ENCODE measurements at regions not wholly inside any gene's neighbourhood (a gene's known extent, or its start where the extent isn't known, plus 50 kb on each side); places are given as distances from the start of the nearest gene placed in this dataset.

GRCh38 chr7:47710201-47710935 lies 128.5 kb upstream of the TNS3 start:
- Histone ChIP-seq H3K9me3 (ENCODE audit: insufficient read depth, low read length) (peaks cover 3% of the 10 kb centered on the region; the same call in 1 of the 2 replicates), H3K36me3 (replicated peaks; ENCODE audit: low read depth, low read length) (no peaks in the 10 kb centered on the region), H3K79me2 (ENCODE audit: low read length) (no peaks in the 10 kb centered on the region), H4K20me1 (ENCODE audit: insufficient read depth, low read length) (no peaks in the 10 kb centered on the region), H2AFZ (ENCODE audit: low read depth, low read length) (no peak overlapping the region), H3K9ac (ENCODE audit: low read length) (no peak overlapping the region), H3K4me2 (ENCODE audit: low read length) (no peak overlapping the region), H3K27me3 (ENCODE audit: low read depth, low read length) (no peaks in the 10 kb centered on the region), H3K4me3 (ENCODE audit: low read length) (no peak overlapping the region), H3K4me1 (ENCODE audit: low read length) (peaks cover 10% of the 10 kb centered on the region), H3K27ac (ENCODE audit: low read length) (no peak overlapping the region)
- TF ChIP-seq EZH2phosphoT487 (IDR thresholded peaks at IDR 0.05; ENCODE audit: low read depth) (no peak), CTCF (IDR thresholded peaks at IDR 0.05; ENCODE audit: low read depth, low read length) (no peak)

- Histone ChIP-seq H3K4me3 (ENCODE audit: low read length) (no peak overlapping the region), H3K36me3 (replicated peaks; ENCODE audit: low read depth, low read length) (no peaks in the 10 kb centered on the region), H3K4me1 (ENCODE audit: low read length) (peaks cover under 1% of the 10 kb centered on the region), H2AFZ (ENCODE audit: low read depth, low read length) (no peak overlapping the region), H3K9ac (ENCODE audit: low read length) (no peak overlapping the region), H3K9me3 (ENCODE audit: insufficient read depth, low read length) (no peaks in the 10 kb centered on the region; the same call in 1 of the 2 replicates), H3K4me2 (ENCODE audit: low read length) (no peak overlapping the region), H3K27ac (ENCODE audit: low read length) (no peak overlapping the region), H3K79me2 (ENCODE audit: low read length) (no peaks in the 10 kb centered on the region), H3K27me3 (ENCODE audit: low read depth, low read length) (peaks cover 4% of the 10 kb centered on the region; the same call in 1 of the 2 replicates), H4K20me1 (ENCODE audit: insufficient read depth, low read length) (no peaks in the 10 kb centered on the region)
- TF ChIP-seq CTCF (IDR thresholded peaks at IDR 0.05; ENCODE audit: low read depth, low read length) = no peak
- TF ChIP-seq EZH2phosphoT487 (IDR thresholded peaks at IDR 0.05; ENCODE audit: low read depth) = no peak
These were observed 127.5 kb upstream of the TNS3 start for GRCh38 chr7:47709451-47709850.

GRCh38 chr7:47709051-47709450 lies 127.1 kb upstream of the TNS3 start:
- H3K4me2 ChIP-seq (ENCODE audit: low read length) = no peak overlapping the region
- H3K4me1 ChIP-seq (ENCODE audit: low read length) = no peaks in the 10 kb centered on the region
- no peak overlapping the region for H3K27ac ChIP-seq (ENCODE audit: low read length)
- no peaks in the 10 kb centered on the region for H3K79me2 ChIP-seq (ENCODE audit: low read length)
- H3K27me3 ChIP-seq (ENCODE audit: low read depth, low read length) = peaks cover 4% of the 10 kb centered on the region; the same call in 1 of the 2 replicates
- H4K20me1 ChIP-seq (ENCODE audit: insufficient read depth, low read length) = no peaks in the 10 kb centered on the region
- H3K9me3 ChIP-seq (ENCODE audit: insufficient read depth, low read length) = no peaks in the 10 kb centered on the region; the same call in 1 of the 2 replicates
- no peak overlapping the region for H3K4me3 ChIP-seq (ENCODE audit: low read length)
- no peaks in the 10 kb centered on the region for H3K36me3 ChIP-seq (replicated peaks; ENCODE audit: low read depth, low read length)
- H3K9ac ChIP-seq (ENCODE audit: low read length) = no peak overlapping the region
- no peak overlapping the region for H2AFZ ChIP-seq (ENCODE audit: low read depth, low read length)
- no peak for TF ChIP-seq EZH2phosphoT487 (IDR thresholded peaks at IDR 0.05; ENCODE audit: low read depth)
- no peak for TF ChIP-seq CTCF (IDR thresholded peaks at IDR 0.05; ENCODE audit: low read depth, low read length)

- H3K36me3 ChIP-seq (replicated peaks; ENCODE audit: low read depth, low read length) = no peaks in the 10 kb centered on the region
- no peaks in the 10 kb centered on the region for H3K9me3 ChIP-seq (ENCODE audit: insufficient read depth, low read length)
- peaks cover 4% of the 10 kb centered on the region; the same call in 1 of the 2 replicates for H3K27me3 ChIP-seq (ENCODE audit: low read depth, low read length)
- H3K27ac ChIP-seq (ENCODE audit: low read length) = no peak overlapping the region
- no peak overlapping the region for H3K9ac ChIP-seq (ENCODE audit: low read length)
- no peak overlapping the region for H3K4me2 ChIP-seq (ENCODE audit: low read length)
- no peak for TF ChIP-seq EZH2phosphoT487 (IDR thresholded peaks at IDR 0.05; ENCODE audit: low read depth)
- TF ChIP-seq CTCF (IDR thresholded peaks at IDR 0.05; ENCODE audit: low read depth, low read length) = no peak
- no peaks in the 10 kb centered on the region for H4K20me1 ChIP-seq (ENCODE audit: insufficient read depth, low read length)
- H2AFZ ChIP-seq (ENCODE audit: low read depth, low read length) = no peak overlapping the region
- H3K4me1 ChIP-seq (ENCODE audit: low read length) = no peaks in the 10 kb centered on the region
- H3K4me3 ChIP-seq (ENCODE audit: low read length) = no peak overlapping the region
- H3K79me2 ChIP-seq (ENCODE audit: low read length) = no peaks in the 10 kb centered on the region
These were observed 125.7 kb upstream of the TNS3 start for GRCh38 chr7:47707583-47707982.
